CD4-positive, alpha-beta T cell treated with Interleukin-6 at 100 ng/mL for 8 hours (primary cell): ENCODE measurements at regions not wholly inside any gene's neighbourhood (a gene's known extent, or its start where the extent isn't known, plus 50 kb on each side); places are given as distances from the start of the nearest gene placed in this dataset.
"Not testable (repeated sequence)": the region's sequence is repeated elsewhere in the genome, so short reads cannot be mapped to it uniquely, and the experiment has no call there.

ENCODE experiments used
- DNase-seq: peaks from one replicate; pipeline ENCODE4 v3.0.0-alpha.2; 2020; ENCODE audit warnings: mixed read lengths, low spot score

DNA sequence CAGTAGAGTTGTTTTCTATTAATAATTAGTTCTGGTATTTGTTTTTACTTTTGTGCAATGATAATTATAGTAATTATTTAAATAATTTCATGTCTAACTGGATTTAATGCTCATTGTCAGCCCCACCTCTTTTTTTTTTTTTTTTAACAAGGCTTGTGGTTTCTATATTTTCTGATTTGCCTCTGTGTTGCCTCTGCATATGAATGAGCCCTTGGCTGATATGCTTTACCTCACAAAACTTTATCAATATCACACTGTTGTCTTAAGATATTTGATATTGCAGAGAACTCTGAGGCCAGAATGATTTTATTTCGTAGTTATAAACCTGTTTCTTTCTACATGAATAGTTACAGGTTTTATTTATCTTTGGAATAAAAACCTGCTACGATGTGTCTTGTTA is 116.2 kb upstream of the ATP2B1 start:
- DNase-seq = no peak

DNA sequence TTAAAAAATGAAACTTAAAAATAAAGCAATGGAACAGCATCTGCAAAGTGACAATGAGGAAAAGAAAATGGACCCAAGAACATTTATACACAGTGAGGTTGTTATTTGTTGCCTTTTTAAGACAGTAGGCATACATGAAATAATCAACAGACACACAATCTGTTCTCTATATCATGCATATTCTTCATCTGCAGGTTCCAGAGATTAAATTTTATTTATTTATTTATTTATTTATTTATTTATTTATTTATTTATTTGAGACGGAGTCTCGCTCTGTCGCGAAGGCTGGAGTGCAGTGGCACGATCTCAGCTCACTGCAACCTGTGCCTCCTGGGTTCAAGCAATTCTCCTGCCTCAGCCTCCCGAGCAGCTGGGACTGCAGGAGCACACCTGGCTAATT is 114.4 kb upstream of the ATP2B1 start:
- not testable (repeated sequence) for DNase-seq

DNA sequence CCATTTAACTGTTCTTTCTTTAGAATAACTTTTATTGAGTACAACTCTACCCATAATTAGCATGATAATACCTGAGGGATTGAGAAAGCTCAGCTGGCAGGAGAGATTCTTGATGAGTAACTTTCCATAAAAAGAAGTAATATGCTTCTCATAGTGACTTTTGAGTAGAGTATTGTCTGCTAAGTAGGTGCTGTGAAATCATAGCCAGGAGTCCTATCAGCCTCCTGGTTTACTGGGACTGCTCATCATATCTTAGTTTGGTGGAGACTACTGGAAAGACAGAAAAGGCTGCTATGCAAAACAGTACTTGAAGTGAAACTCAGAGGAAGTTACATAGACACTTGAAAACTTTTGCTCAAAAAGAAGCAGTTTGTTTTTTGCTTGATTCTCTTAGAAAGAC is 113.3 kb upstream of the ATP2B1 start:
- DNase-seq = no peak

DNA sequence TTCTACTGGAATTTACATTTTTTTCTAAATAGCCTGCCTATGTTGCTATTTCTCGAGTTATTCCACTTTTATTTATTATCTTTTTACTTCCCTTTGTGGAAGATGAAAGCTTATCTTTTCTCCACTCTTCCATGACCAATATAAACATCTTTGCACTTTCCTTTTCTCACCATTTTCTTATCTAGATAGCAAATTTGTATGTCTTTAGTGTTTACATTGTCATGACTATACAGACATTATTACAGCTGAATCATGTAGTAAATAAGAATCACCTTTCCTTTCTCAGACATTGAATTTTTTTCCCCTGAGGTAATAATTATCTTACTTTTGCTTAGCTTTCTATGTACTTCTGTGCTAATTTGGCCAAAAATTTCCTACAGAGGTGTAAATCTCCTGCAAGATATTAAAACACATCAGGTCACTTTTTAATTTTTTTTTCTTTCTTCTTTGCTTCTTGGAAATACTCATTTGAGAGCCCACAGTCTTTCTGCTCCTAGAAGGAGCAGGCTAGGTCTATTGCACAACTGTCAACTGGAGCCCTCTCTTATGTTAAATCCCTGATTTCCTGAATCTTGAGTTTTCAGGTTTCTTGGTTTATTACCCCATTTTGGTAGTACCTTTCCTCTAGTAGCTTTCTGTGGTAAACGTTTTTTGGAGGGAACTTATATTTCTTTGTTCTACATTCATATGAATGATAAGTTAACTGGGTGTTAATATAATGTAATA is 109.0 kb upstream of the ATP2B1 start:
- DNase-seq = no peak

DNA sequence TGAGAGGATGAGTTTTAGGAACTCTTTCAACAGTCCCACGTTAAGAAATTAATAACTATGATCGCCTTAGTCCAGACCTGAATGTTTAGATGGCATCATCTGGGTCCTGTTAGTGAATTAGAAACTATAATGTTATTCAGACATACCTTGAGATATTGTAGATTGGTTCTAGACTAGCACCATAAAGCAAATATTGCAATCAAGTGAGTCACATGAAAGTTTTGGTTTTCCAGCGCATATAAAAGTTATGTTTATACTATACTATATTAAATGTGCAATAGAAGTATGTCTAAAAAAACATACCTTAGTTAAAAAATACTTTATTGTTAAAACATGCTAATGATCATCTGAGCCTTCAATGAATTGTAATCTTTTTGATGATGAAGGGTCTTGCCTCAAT is 106.6 kb upstream of the ATP2B1 start:
- DNase-seq = no peak

DNA sequence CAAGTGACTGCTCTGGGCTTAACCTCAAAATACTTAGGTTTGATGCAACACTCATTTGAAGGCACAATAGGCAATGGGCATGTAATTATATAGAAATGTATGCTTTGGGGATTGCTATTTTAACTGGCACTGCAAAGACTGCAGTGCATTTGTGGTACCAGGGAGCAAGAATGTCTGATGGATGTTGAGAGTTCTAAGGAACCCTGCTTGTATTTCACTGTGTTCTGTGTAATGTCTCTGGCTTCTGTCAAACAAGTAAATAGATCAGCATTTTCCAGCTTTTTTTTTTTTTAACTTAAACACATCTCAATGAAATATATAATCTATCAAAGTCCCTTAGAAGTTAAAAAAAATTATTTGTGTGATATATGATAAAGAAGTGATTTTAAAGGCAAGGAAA is 94.8 kb upstream of the ATP2B1 start:
- DNase-seq = no peak

DNA sequence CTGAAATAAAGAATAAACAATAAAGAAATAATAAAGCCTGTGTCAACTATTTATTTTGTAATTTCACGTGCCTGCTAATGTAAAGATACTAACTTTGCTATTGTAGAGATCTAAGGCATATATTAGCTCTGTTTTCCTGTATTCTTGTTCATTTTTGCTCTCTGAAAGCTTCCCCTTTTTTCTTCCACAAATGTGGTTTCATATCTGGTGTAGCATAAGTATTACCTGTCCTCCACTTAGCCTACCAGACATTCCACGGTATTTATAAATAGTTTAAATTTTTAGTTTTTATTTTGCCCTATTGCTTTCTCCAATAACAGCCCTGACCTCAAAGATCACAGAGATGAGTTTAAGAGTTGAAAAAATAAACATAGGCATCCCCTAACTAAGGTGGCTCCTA is 92.6 kb upstream of the ATP2B1 start:
- no peak for DNase-seq

DNA sequence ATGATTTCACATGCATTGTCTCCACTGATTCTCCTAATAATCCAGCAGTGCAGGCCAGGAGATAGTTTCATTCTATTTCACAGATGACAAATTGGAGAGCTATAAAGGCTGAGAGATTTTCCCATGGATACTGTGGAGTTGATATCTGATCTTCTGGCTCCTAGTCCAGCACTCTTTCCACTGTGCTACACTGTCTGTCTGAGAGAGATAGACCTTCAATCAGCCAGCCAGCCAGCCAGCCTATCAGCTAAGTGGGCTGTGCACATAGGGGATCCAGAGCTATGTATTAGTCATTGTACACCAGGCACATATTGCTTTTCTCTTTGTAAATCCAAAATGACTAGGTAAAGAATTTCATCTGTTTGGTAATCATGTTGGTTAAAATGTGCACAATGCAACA is 91.8 kb upstream of the ATP2B1 start:
- DNase-seq = no peak

DNA sequence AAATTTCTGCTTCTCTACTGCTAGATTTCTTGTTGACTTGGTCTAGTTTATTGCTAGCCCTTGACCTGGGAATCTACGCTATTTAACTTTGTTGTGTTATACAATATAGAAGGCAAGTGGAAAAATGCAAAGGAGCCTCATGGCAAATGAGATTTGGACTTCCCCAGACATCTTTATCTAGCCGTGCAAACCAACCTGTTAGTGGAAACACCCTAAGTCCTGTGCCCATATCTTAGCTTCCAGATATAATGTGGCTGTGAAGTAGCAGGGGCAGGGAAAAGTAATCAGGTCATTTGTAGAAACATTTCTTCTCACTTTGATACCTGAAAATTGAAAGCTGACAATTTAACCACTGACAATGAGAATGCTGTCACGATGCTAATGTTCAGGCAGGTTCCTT is 90.7 kb upstream of the ATP2B1 start:
- no peak for DNase-seq

DNA sequence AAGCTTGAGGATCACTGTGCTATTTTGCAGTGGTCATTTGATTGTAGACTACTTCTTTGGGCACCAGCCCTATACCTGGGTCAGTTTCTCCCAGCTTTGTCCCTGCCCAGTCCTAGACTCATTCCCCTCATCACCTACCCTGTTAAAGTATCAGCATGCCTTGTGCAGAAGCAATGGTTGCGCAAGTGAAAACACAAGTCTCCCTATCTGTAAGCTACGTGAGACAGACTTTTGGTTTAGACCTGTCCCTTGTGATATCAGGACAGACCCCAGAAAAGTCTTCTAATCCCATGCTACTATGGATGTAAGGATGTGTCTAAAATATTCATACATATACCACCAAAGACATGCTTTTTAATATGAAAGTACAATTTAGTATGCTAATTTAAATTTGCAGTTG is 88.8 kb upstream of the ATP2B1 start:
- no peak for DNase-seq

DNA sequence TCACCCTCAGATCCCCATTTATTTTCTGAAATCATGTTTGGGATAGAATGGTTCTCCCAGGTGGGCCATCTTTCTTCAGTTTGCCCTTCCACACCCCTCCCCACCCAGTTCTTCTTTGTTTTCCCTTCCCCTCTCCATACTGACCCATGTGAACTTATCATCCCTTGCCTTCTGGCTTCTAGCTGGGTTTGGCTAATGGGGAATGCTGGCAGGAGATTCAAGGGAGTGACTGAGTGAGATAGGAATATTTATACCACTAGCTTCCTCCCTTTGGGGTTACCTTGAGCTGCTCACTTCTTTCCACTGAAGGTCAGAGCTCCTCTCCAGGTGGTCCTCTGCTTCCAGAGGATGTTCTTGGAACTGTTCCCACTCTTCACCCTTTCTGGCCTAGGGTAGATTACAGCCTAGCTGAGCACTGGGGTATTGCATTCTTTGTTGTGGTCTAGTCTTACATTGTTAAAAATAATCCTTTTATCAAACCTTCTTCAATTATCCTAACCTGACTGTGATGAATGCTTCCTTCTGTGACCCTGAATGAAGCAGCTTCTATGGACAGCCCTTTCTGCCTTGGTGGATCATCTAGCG is 88.3 kb upstream of the ATP2B1 start:
- DNase-seq = no peak

DNA sequence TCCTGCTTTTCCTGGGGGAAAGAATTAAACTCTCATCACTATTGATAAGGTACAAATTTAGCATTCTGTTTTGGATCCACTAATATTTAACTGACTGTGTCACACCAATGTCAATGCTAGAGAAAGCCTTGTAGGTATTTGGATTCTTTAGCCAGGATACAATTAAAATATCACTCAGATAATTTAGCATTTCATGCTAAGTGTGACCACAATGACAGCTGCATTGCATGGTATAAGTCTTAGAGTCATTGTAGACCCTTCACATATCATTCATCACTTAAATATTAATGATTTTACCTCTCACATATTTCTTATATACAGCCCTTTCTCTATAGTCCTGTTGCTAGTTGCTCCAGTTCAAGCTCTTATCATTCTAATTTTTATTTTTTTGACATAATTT is 85.3 kb upstream of the ATP2B1 start:
- no peak for DNase-seq

DNA sequence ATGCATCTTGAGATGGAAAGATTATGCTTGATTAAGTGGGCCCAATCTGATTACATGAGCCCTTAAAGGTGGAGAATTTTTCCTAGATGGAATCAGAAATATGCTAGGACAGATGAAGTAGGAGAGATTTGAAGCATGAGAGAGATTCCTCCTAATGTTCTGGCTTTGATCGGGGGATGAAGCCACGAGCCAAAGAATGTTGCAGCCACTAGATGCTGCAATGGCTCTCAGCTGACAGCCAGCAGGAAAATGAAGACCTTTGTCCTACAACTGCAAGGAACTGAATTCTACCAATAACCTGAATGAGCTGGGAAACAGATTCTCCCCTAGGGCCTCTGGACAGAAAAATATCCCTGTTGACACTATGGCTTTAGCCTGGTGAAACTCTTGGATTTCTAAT is 82.6 kb upstream of the ATP2B1 start:
- DNase-seq = no peak

DNA sequence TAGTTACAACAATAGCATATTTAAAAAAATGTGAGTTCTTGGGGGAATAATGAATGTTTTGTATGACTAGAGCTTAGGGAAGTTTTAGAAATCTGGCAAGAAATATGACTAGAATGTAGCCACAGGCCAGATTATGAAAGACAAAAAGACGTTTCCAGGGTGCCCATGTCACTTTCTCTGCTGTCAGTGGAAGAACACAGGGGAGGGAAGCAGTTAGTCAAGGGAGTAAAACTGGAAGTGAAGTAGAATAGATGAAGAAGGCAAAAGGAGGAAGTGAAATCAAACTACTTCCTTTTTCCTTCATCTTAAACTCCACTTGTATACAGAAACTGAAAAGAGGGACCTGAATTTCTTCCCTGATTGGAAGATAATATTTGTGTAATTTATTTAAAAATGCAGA is 81.2 kb upstream of the ATP2B1 start:
- no peak for DNase-seq

DNA sequence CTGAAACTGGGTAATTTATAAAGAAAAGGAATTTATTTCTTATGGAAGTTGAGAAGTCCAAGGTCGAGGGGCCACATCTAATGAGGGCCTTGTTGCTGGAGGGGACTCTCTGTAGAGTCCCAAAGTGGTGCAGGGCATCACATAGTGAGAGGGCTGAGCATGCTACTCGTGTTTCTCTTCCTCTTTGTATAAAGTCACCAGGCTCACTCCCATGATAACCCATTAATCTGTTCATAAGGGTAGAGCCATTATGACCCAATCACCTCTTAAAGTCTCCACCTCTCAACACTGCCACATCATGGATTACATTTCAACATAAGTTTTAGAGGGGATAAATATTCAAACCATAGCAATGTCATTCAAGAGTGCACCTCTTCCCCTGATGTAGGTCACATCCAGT is 79.1 kb upstream of the ATP2B1 start:
- no peak for DNase-seq

DNA sequence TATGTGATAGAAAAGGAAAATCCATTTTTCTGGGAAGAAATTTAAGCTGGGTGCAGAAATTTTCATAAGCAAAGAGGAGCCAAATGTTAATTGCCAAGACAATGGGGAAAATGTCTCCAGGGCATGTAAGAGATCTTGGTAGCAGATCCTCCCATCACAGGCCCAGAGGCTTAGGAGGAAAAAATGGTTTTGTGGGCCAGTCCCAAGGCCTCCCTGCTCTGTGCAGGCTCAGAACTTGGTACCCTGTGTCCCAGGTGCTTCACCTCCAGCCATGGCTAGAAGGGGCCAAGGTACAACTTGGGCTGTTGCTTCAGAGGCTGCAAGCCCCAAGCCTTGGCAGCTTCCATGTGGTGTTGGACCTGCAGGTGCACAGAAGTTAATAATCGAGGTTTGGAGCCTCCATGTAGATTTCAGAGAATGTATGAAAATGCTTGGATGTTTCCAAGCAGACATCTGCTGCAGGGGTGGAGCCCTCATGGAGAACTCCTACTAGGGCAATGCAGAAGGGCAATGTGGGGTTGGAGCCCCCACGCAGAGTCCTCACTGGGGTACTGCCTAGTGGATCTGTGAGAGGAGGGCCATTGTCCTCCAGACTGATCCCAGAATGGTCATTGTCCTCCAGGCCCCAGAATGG is 77.7 kb upstream of the ATP2B1 start:
- no peak for DNase-seq

DNA sequence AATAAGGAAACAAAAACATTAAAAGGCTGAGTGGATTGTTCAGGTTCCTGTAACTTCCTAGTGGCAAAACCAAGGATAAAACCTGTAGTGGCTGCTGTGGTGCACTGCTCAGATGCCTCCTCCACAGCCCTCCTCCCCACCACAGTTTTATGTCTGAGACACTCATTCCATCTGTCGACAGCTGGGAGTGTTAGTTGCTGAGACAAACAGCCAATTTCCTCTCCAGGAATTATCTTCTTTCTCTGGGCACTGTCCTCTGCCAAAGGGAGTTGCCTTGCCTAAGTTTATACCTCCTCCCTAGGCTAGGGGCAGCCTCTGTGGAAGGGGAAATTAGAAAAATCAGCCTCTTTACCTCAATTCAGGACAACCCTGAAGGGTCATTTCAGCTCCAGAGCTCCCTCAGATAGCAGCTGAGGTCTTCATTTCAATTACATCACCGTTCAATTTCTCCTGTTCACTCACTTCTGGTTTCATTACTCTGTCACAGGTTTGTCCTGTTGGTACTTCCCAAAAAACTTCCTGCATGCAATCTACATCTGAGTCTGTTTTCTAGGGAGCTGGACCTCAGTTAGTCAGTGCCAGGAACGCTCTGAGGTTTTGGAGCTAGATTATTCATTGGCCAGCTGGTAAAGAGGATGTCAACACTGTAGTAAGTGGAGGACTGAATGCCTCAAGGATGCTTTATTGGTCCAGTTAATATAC is 74.9 kb upstream of the ATP2B1 start:
- no peak for DNase-seq

DNA sequence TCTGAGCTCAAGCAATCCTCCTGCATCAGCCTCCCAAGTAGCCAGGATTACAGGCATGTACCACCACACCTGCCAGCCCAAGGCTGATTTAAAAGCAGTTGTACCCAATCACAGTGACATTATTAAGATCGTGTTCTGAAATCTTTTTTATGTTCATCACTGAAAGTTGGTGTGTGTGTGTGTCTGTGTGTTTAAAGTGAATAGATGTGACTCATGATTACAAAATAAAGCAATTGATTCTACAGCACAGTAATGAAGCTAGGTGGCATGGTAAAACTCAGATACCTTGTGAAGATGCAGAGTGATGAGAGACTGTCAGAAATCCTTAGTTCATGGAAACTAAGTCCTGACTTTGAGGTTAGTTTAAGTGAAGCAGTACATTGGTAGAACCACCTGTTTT is 74.2 kb upstream of the ATP2B1 start:
- no peak for DNase-seq

DNA sequence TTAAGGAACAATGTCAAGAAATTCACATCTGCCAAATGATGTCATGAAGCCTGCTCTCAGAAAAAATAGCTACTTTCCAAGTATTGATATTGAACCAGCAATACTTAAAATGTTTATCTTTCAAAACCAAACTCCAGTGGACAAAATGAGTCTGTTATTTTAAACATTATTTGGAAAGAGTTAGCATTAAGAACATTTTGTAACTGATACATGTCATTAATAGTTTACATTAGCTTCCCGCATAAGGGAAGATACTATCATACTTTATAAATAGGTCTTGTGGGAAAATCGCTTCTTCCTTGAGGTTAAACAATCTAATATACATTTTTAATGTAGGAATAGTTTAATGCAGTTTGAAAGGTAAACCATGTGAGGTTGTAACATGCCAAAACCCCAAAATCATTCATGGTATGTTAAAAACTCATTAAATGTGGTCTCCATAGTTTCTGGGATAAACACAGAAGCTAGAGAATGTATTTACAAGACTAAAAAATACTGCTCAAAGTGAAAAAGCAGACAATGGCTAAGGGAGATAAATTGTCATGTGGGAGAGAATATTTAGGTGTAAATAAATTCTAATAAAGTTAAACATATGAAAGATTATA is 73.4 kb upstream of the ATP2B1 start:
- DNase-seq = no peak

DNA sequence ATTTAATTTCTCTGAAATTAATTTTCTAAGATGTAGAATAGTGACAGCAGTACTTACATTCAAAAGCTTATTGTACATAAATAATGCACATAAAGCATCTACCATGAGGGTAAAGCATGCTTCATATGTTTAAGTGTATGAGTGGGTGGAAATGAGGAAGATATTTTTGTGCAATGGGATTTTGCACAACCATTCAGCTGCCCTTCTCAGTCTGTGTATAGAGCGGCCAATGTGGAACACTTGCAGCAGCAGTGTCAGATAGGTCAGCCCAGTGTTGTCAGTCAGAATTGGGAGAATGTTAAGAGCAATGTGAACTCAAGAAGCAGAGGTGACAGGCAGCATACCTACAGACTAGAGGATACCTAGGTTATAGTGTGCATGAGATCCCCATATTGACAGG is 72.5 kb upstream of the ATP2B1 start:
- DNase-seq = no peak

DNA sequence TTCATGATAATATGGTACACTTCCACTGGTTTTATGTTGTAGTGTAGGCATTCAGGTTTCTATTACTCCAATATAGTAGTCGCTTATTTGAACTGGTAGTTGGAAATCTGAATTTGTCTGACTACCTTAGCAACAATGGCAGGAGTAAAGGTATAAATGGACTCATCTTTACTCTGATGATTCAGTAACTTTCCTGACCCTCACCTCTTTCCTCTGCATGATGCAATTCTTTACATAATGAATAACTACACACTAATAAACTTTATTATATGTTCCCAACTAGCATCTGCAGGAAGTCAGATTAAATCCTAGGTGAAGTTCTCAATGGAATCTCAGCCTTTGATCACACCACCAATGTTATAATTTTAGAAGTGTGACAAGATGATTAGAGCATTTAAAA is 70.5 kb upstream of the ATP2B1 start:
- no peak for DNase-seq

DNA sequence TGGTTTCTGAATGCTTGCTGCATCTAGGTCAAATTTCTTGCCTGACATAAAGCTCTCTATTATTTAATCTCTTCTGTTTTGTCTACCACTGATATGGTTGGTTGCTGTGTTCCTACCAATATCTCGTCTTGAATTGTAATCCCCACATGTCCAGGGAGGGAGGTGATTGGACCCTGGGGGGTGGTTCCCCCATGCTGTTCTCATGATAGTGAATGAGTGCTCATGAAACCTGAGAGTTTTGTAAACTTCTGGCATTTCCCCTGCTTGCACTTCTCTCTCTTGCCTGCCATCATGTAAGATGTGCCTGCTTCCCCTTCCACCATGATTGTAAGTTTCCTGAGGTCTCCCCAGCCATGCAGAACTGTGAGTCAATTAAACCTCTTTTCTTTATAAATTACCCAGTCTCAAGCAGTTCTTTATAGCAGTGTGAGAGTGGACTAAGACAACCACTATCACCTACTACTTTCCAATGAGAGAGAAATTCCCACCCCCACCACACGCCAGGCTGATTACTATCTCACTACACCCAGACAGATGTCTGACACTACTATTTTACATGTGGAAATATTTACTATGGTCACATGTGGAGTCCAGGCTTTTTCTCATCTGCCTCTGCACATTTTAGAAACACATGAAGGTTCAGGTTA is 69.2 kb upstream of the ATP2B1 start:
- no peak for DNase-seq
